IMR-90 (cell line): ENCODE measurements at regions not wholly inside any gene's neighbourhood (a gene's known extent, or its start where the extent isn't known, plus 50 kb on each side); places are given as distances from the start of the nearest gene placed in this dataset.

Experiments used
- ATAC-seq: fragments of 200-7000 bp; cut with Tn5 transposase; 2 replicates; pipeline ENCODE4 v1.9.1; 2020; ENCODE audit warnings: low read depth, mild to moderate bottlenecking, moderate library complexity
- BruUV-seq: library from RNA; stranded (reverse); fragments of 400-500 nt; replicated peaks from 2 replicates; lab custom pipeline; 2021; lab: Mats Ljungman, UMichigan
- CTCF ChIA-PET: fragments of 300-600 bp; formaldehyde crosslinking; extraction: SDS; loops from one replicate; lab custom pipeline; 2021; ENCODE audit warnings: antibody characterized with exemption; lab: Yijun Ruan, JAX
- POLR2A ChIA-PET: fragments of 300-600 bp; sonication (Branson Sonifier 250); formaldehyde crosslinking; loops from one replicate; lab custom pipeline; 2022; ENCODE audit warnings: antibody characterized with exemption; ENCODE audit not compliant: unreplicated experiment; lab: Charles Lee
- DNase-seq: peaks from one replicate; pipeline ENCODE4 v3.0.0; 2013
- H2AFZ ChIP-seq: replicated peaks from 2 replicates; pipeline ENCODE3; 2013; ENCODE audit warnings: low read length, mild to moderate bottlenecking; ENCODE audit not compliant: poor library complexity
- H2AK5ac ChIP-seq: 2 replicates; pipeline ENCODE4 v1.6.1; 2013; ENCODE audit warnings: low read depth, low read length, inconsistent platforms
- H2AK9ac ChIP-seq: replicated peaks from 2 replicates; pipeline ENCODE3; 2013; ENCODE audit warnings: mild to moderate bottlenecking, low read depth, low read length, moderate library complexity; ENCODE audit not compliant: poor library complexity
- H2BK120ac ChIP-seq: 2 replicates; pipeline ENCODE4 v1.6.1; 2013; ENCODE audit warnings: low read depth, low read length, inconsistent platforms
- H2BK15ac ChIP-seq: 3 replicates; pipeline ENCODE4 v1.6.1; 2013; ENCODE audit warnings: low read depth, low read length, inconsistent platforms
- H2BK20ac ChIP-seq: 2 replicates; pipeline ENCODE4 v1.6.1; 2013; ENCODE audit warnings: low read depth, mild to moderate bottlenecking, inconsistent platforms, low read length, moderate library complexity
- H2BK5ac ChIP-seq: 2 replicates; pipeline ENCODE4 v1.6.1; 2013; ENCODE audit warnings: mild to moderate bottlenecking, low read depth, low read length, inconsistent platforms; ENCODE audit not compliant: poor library complexity, severe bottlenecking
- H3K14ac ChIP-seq: replicated peaks from 2 replicates; pipeline ENCODE4 v1.6.1; 2013; ENCODE audit warnings: low read depth, low read length, inconsistent platforms
- H3K18ac ChIP-seq: 2 replicates; pipeline ENCODE4 v1.6.1; 2013; ENCODE audit warnings: low read depth, low read length, control low read depth
- H3K23ac ChIP-seq: 2 replicates; pipeline ENCODE4 v1.6.1; 2013; ENCODE audit warnings: low read depth, low read length, inconsistent platforms
- H3K27ac ChIP-seq: 2 replicates; pipeline ENCODE4 v1.5.1; 2013; ENCODE audit warnings: mild to moderate bottlenecking, control low read depth, low read length; ENCODE audit not compliant: insufficient read depth
- H3K27me3 ChIP-seq: 2 replicates; pipeline ENCODE4 v1.6.1; 2013; ENCODE audit warnings: low read length; ENCODE audit not compliant: control insufficient read depth, insufficient read depth
- H3K36me3 ChIP-seq: 2 replicates; pipeline ENCODE4 v1.6.1; 2013; ENCODE audit warnings: low read length, mixed read lengths; ENCODE audit not compliant: control insufficient read depth, insufficient read depth
- H3K4ac ChIP-seq: 2 replicates; pipeline ENCODE4 v1.6.1; 2013; ENCODE audit warnings: low read depth, low read length, inconsistent platforms
- H3K4me1 ChIP-seq: 2 replicates; pipeline ENCODE4 v1.6.1; 2013; ENCODE audit warnings: low read length, mixed read lengths; ENCODE audit not compliant: control insufficient read depth, insufficient read depth
- H3K4me2 ChIP-seq: 2 replicates; pipeline ENCODE4 v1.6.1; 2013; ENCODE audit warnings: low read depth, mild to moderate bottlenecking, control low read depth, low read length, moderate library complexity
- H3K4me3 ChIP-seq: 2 replicates; pipeline ENCODE4 v1.5.1; 2013; ENCODE audit warnings: low read depth, mild to moderate bottlenecking, control low read depth, low read length, moderate library complexity; ENCODE audit not compliant: insufficient read depth
- H3K56ac ChIP-seq: 2 replicates; pipeline ENCODE4 v1.6.1; 2013; ENCODE audit warnings: low read length, inconsistent platforms; ENCODE audit not compliant: insufficient read depth; ENCODE audit errors: extremely low read depth
- H3K79me1 ChIP-seq, 2 experiments: 2 replicates each; pipeline ENCODE4 v1.6.1; 2013; ENCODE audit warnings: low read length in 2 of 2, inconsistent platforms in 1 of 2, low read depth in 1 of 2
- H3K9ac ChIP-seq: 2 replicates; pipeline ENCODE4 v1.6.1; 2013; ENCODE audit warnings: low read depth, low read length, control low read depth
- H3K9me1 ChIP-seq: 2 replicates; pipeline ENCODE4 v1.6.1; 2013; ENCODE audit warnings: low read length, inconsistent platforms; ENCODE audit not compliant: insufficient read depth
- H3K9me3 ChIP-seq: 2 replicates; pipeline ENCODE4 v1.6.1; 2013; ENCODE audit warnings: low read length; ENCODE audit not compliant: control insufficient read depth, insufficient read depth
- H4K20me1 ChIP-seq: 2 replicates; pipeline ENCODE4 v1.6.1; 2013; ENCODE audit warnings: low read length, inconsistent platforms; ENCODE audit not compliant: insufficient read depth
- H4K5ac ChIP-seq: 2 replicates; pipeline ENCODE4 v1.6.1; 2013; ENCODE audit warnings: mild to moderate bottlenecking, low read depth, low read length, control low read depth
- H4K8ac ChIP-seq, 2 experiments: 2 replicates each; pipeline ENCODE4 v1.6.1; 2013; ENCODE audit warnings: low read depth in 2 of 2, low read length in 2 of 2, control low read depth in 1 of 2, inconsistent platforms in 1 of 2
- H4K91ac ChIP-seq: 2 replicates; pipeline ENCODE4 v1.6.1; 2013; ENCODE audit warnings: low read depth, low read length, inconsistent platforms; ENCODE audit not compliant: insufficient read depth
- RAD21 ChIP-seq: IDR thresholded peaks from 2 replicates; pipeline ENCODE4 v1.6.1; 2012; ENCODE audit warnings: low read length, improper control_type of control experiment
- WGBS, 2 experiments: methylation state at CpG; one replicate each; pipeline versions ENCODE4 v1.1.5 to v1.1.7; 2013; ENCODE audit warnings: missing lambda C conversion rate in 2 of 2; ENCODE audit not compliant: insufficient read length in 1 of 2; ENCODE audit errors: extremely low coverage in 2 of 2; 5-methylcytosine and 5-hydroxymethylcytosine counted together
- dilution Hi-C: fragments of 300-500 bp; cut with HindIII; formaldehyde crosslinking; loops from one replicate; pipeline ENCODE4 v1.14.3; 2018; ENCODE audit warnings: low sequenced_read_pairs; ENCODE audit not compliant: unreplicated experiment
- in situ Hi-C: fragments of 300-500 bp; cut with MboI; formaldehyde crosslinking; loops from 3 replicates; pipeline ENCODE4 v1.14.3; 2019; ENCODE audit warnings: low sequenced_read_pairs, inconsistent platforms, mixed read lengths
- intact Hi-C: fragments of 100-400 bp; cut with micrococcal nuclease; formaldehyde crosslinking; loops from 2 replicates; pipeline ENCODE4 v1.10.0; 2022
- TF ChIP-seq, protein P1 (sequence below): fragments of 150-350 bp; IDR thresholded peaks from 2 replicates; pipeline ENCODE4 v1.6.1; 2016; ENCODE audit warnings: low read depth, mild to moderate bottlenecking, low read length, moderate library complexity, borderline replicate concordance

GRCh38 chr5:118459490-118459889, 528.9 kb downstream of the DTWD2 start:
- Histone ChIP-seq H4K8ac (no peak overlapping the region), H3K79me1 (no peaks in the 10 kb centered on the region), H3K14ac (no peak overlapping the region), H3K4ac (no peak overlapping the region), H2AK9ac (no peak overlapping the region), H3K9ac (no peak overlapping the region), H3K4me2 (no peak overlapping the region), H3K18ac (no peak overlapping the region), H2BK20ac (no peak overlapping the region), H3K4me1 (no peaks in the 10 kb centered on the region), H3K27ac (no peak overlapping the region), H3K9me3 (peaks cover 5% of the 10 kb centered on the region), H3K9me1 (no peaks in the 10 kb centered on the region), H2AFZ (no peak overlapping the region), H2AK5ac (no peak overlapping the region), H4K5ac (no peak overlapping the region), H2BK15ac (no peak overlapping the region), H3K36me3 (no peaks in the 10 kb centered on the region), H4K91ac (no peak overlapping the region), H3K4me3 (no peak overlapping the region), H3K23ac (no peak overlapping the region), H2BK5ac (no peak overlapping the region), H4K20me1 (no peaks in the 10 kb centered on the region), H2BK120ac (no peak overlapping the region), H3K27me3 (no peaks in the 10 kb centered on the region), H3K56ac (no peak overlapping the region)
- dilution Hi-C loops (no loop called here), intact Hi-C loops (no loop called here), in situ Hi-C loops (no loop called here)
- BruUV-seq: no TSS peak
- CTCF ChIA-PET: no interaction called here
- POLR2A ChIA-PET: no interaction called here
- no peak for ATAC-seq
- TF ChIP-seq, protein P1, sequence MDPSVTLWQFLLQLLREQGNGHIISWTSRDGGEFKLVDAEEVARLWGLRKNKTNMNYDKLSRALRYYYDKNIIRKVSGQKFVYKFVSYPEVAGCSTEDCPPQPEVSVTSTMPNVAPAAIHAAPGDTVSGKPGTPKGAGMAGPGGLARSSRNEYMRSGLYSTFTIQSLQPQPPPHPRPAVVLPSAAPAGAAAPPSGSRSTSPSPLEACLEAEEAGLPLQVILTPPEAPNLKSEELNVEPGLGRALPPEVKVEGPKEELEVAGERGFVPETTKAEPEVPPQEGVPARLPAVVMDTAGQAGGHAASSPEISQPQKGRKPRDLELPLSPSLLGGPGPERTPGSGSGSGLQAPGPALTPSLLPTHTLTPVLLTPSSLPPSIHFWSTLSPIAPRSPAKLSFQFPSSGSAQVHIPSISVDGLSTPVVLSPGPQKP: no peak
- TF ChIP-seq RAD21: no peak
- no peak for DNase-seq
- no CpG with 5 or more reads among the region's 5 CpGs for WGBS, 2 experiments
